ENCODE measurements at regions not wholly inside any gene's neighbourhood (a gene's known extent, or its start where the extent isn't known, plus 50 kb on each side); places are given as distances from the start of the nearest gene placed in this dataset.
"Not testable (repeated sequence)": the region's sequence is repeated elsewhere in the genome, so short reads cannot be mapped to it uniquely, and the experiment has no call there.

DNA sequence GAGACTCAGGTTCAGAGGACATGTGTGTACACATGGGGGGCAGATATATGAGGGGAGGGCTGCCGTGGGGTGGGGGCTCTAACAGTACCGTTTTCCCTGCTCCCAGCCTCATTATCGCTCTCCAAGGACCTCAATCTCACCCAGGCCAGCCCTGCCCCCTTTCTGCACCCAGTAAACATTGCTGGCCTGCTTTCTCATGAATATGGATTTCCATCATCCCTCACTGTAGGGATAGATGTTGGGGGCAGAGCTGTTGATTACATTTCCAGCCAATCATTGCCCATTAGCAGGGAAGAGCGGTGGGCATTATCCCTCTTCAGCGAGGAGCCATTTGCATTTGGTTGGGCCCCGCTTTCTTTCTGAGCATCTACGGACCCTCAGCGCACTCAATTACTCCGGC, 273.8 kb downstream of the RPS6KC1 start:
- DNase-seq: no peak

GRCh38 chr1:213325482-213325881, 274.4 kb downstream of the RPS6KC1 start:
- no peak for DNase-seq

DNA sequence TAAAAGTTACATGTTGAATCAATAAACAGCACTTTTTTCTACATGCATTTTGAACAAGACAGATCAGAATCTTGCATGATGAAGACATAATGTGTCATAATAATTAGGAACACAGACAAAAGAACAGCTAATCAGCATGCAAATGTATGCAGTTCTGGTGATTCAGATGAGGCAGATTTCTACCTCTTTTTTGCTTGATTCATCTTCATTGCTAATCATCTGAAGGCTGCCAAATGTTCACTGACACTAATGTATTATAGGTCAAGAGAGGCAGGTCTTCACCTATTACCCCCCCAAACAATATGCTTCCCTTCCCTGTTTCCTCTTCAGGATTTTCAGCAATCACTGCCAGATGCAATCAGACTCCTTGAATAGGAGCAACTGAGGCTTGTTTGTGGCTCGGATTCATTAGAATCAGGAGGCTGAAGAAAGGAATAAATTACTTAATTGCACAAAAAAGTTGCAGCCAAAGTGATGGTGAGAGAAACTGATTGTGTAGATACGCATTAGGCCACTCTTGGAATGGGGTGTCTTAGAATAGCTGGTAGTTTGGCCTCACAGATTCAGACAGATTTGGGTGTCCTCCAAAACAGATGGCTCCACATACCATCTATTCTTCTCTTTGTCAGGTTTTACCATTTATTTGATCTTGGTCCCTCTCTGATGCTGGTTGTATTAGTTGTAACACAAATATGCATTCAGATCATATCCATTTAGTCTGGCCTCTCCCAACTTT, 275.4 kb downstream of the RPS6KC1 start:
- no peak for DNase-seq

- DNase-seq: no peak
These were observed 276.1 kb downstream of the RPS6KC1 start for GRCh38 chr1:213327017-213327667.

- DNase-seq: no peak
These were observed 278.5 kb downstream of the RPS6KC1 start for GRCh38 chr1:213329406-213330008.

GRCh38 chr1:213330281-213330680, 279.2 kb downstream of the RPS6KC1 start:
- DNase-seq: no peak

DNA sequence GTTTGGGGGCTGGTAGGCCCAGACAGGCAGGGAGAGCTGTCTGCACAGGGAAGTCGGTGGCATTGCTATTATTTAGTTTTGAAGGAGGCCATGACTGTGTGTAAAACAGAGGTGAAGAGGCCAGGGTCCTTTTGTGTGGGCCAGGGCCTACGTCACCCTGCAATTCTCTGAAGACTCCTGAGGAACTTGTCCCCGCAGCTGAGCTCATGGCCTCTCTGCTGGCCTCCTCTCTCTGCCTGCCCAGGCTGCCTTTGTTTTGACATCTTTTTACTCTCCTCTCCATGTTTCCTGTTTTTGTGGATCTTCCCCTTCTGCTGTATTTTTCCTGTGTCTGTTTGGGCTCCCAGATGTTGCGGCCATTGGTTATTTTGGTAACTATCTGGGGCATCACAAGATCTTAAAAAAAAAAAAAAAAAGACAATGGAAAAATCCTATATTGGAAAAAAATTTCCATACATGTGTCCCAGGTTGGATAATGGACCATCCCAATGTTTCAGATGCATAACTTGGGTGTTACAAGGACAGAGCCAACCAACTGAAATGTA, 280.7 kb downstream of the RPS6KC1 start:
- no peak for DNase-seq

GRCh38 chr1:213332491-213332890, 281.4 kb downstream of the RPS6KC1 start:
- no peak for DNase-seq

- DNase-seq: no peak
These were observed 282.1 kb downstream of the RPS6KC1 start for GRCh38 chr1:213333121-213333520.

DNA sequence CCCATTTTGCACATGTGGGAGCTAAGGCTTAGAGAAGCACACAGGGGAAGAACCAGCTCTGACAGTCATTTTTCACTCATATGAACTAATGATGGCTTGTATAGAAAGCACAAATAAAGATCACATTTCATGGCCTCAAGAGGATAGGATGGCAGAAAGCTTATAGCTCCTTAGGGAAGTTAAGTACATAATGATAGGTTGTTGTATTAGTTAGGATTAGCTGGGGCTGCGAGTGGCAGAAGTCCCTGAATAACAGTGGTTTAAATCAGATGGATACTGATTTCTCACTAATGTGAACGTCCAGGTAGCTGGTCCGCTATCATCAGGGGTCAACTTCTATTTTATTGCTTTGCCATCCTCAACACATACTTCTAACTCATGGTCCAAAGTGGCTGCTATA, 284.0 kb downstream of the RPS6KC1 start:
- DNase-seq: no peak

- DNase-seq: no peak
These were observed 286.1 kb downstream of the RPS6KC1 start for GRCh38 chr1:213337025-213337678.

GRCh38 chr1:213340593-213340992, 289.6 kb downstream of the RPS6KC1 start:
- DNase-seq: no peak

GRCh38 chr1:213345621-213346020, 294.6 kb downstream of the RPS6KC1 start:
- no peak for DNase-seq

- no peak for DNase-seq
These were observed 306.4 kb downstream of the RPS6KC1 start for GRCh38 chr1:213357403-213357802.

- not testable (repeated sequence) for DNase-seq
These were observed 307.3 kb downstream of the RPS6KC1 start for GRCh38 chr1:213358368-213358767.

DNA sequence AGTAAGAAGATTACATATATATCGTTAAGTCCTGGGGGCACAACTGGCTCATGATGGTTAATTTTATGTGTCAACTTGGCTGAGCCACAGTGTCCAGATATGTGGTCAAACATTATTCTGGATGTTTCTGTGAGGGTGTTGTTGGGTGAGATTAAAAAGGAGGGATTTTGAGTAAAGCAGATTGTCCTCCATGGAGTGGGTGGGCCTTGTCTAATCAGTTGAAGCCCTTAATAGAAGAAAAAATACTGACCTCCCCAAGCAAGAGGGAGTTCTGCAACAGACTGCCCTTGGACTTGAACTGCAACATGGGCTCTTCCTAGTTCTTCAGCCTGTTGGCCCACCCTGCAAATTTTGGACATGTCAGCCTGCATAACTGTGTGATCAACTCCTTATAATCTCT, 311.6 kb downstream of the RPS6KC1 start:
- no peak for DNase-seq

- DNase-seq: no peak
These were observed 315.2 kb downstream of the RPS6KC1 start for GRCh38 chr1:213366141-213366831.

DNA sequence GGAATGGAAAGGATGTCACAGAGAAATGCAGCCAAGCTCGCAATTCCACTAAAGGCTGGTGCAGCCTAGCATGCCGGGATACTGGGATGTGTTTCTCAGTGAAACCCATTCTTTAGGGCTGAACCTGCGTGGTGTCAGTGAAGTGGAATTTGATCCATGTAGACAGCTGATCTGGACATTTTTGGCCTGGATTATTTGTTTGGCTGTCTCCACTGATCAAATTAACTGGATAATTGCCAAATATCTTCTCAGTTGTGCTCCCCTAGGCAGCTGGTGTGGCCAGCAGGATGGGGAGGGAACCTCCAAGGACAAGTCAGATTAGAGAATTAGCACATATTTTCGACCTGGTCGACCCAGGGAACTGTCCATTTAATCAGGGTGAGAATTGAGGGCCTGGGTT, 318.4 kb downstream of the RPS6KC1 start:
- no peak for DNase-seq

DNA sequence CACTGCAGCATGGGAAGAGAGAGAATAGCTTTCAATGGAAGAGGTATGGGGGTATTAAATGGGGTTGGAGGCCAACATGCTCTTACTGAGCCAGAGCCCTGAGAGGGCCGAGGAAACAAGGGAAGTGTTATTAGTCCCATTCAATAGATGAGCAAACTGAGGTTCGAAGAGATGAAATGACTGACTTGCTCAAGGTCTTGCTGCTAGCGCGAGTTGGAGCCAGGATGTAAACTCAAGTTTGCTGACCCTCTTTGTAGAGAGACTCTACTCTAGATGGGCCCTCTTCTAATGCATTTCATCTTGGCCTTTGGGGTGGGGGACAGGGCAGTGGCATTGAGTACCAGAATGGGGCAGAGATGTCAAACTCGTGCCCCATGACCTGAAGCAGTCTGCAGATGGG, 319.5 kb downstream of the RPS6KC1 start:
- no peak for DNase-seq

DNA sequence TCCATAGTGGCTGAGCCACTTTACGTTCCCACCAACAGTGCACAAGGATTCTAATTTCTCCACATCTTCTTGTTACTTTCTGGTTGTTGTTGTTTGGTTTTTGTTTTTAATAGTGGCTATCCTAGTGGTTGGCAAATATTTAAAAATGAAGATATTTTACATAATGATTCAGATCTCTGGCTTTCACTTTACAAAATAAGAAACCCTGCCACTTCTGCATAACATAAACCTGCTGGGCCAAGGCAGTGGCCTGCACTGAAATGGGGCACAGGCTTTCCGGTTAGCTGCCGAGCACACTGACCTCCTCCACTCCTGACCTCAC, 320.4 kb downstream of the RPS6KC1 start:
- no peak for DNase-seq

- DNase-seq: no peak
These were observed 321.0 kb downstream of the RPS6KC1 start for GRCh38 chr1:213371847-213372619.

GRCh38 chr1:213374369-213374768, 323.3 kb downstream of the RPS6KC1 start:
- DNase-seq: no peak
